HCT116 (cell line): ENCODE measurements at regions not wholly inside any gene's neighbourhood (a gene's known extent, or its start where the extent isn't known, plus 50 kb on each side); places are given as distances from the start of the nearest gene placed in this dataset.

Experiments used
- ATAC-seq: fragments of 200-7000 bp; cut with Tn5 transposase; 2 replicates; pipeline ENCODE4 v1.9.1; 2020; ENCODE audit warnings: mild to moderate bottlenecking, moderate library complexity
- BruUV-seq: library from RNA; stranded (reverse); fragments of 400-500 nt; replicated peaks from 2 replicates; lab custom pipeline; 2021; lab: Mats Ljungman, UMichigan
- CTCF ChIA-PET: fragments of 300-600 bp; sonication (Branson Sonifier 250); formaldehyde crosslinking; loops from one replicate; lab custom pipeline; 2021; ENCODE audit warnings: antibody characterized with exemption; lab: Charles Lee
- POLR2A ChIA-PET: fragments of 300-600, 350-600 bp; sonication (Branson Sonifier 250); formaldehyde crosslinking; loops from one replicate; lab custom pipeline; 2021; ENCODE audit warnings: antibody characterized with exemption; lab: Charles Lee
- RAD21 ChIA-PET, 2 experiments: fragments of 300-600 bp; sonication (Branson Sonifier 250); formaldehyde crosslinking; loops; one replicate each; lab custom pipeline; 2023; ENCODE audit warnings: low total read pairs in 2 of 2; ENCODE audit not compliant: uncharacterized antibody in 2 of 2, unreplicated experiment in 2 of 2, low non-redundant PET in 1 of 2; lab: Charles Lee
- DNase-seq: peaks from one replicate; pipeline ENCODE4 v3.0.0-alpha.2; 2010; ENCODE audit warnings: low read depth, low spot score
- H2AFZ ChIP-seq: fragments of 200-600 bp; shearing (Covaris generic), sonication (generic); 2 replicates; pipeline ENCODE4 v1.6.1; 2017; ENCODE audit warnings: low read depth, mixed run types, mixed read lengths, antibody characterized with exemption, low read length; ENCODE audit not compliant: poor library complexity, severe bottlenecking
- H3K27ac ChIP-seq: 2 replicates; pipeline ENCODE4 v1.5.1; 2012; ENCODE audit warnings: low read depth, low read length
- H3K27me3 ChIP-seq: fragments of 200-600 bp; sonication (generic); 2 replicates; pipeline ENCODE4 v1.6.1; 2016; ENCODE audit warnings: mixed run types, low read length, mixed read lengths; ENCODE audit not compliant: insufficient read depth
- H3K36me3 ChIP-seq, 2 experiments: fragments of 200-500 bp in 1 of 2; fragments of 200-600 bp in 1 of 2; sonication (Bioruptor generic) in 1 of 2; sonication (generic) in 1 of 2; 2 replicates each; pipeline versions ENCODE4 v1.5.1 to v1.6.1; 2014 to 2016; ENCODE audit warnings: low read length in 2 of 2, inconsistent platforms in 1 of 2, mixed read lengths in 1 of 2, mixed run types in 1 of 2; ENCODE audit not compliant: insufficient read depth in 2 of 2, control insufficient read depth in 1 of 2
- H3K4me1 ChIP-seq, 2 experiments: fragments of 200-600 bp in 1 of 2; sonication (generic) in 1 of 2; 2 replicates each; pipeline versions ENCODE4 v1.5.1 to v1.6.1; 2012 to 2017; ENCODE audit warnings: low read length in 2 of 2, inconsistent platforms in 1 of 2, mild to moderate bottlenecking in 1 of 2, mixed read lengths in 1 of 2, mixed run types in 1 of 2, moderate library complexity in 1 of 2; ENCODE audit not compliant: insufficient read depth in 2 of 2, control insufficient read depth in 1 of 2
- H3K4me2 ChIP-seq: fragments of 200-600 bp; sonication (generic); 2 replicates; pipeline ENCODE4 v1.6.1; 2017; ENCODE audit warnings: mixed run types, low read length, mixed read lengths
- H3K4me3 ChIP-seq, 2 experiments: fragments of 200-600 bp in 1 of 2; sonication (generic) in 1 of 2; replicated peaks in 1 of 2; 2 replicates each; pipeline ENCODE4 v1.5.1; 2011 to 2016; ENCODE audit warnings: low read length in 2 of 2, control low read depth in 1 of 2, low read depth in 1 of 2, mild to moderate bottlenecking in 1 of 2, mixed read lengths in 1 of 2, mixed run types in 1 of 2
- H3K79me2 ChIP-seq: fragments of 200-600 bp; sonication (generic); 2 replicates; pipeline ENCODE4 v1.6.1; 2017; ENCODE audit warnings: mild to moderate bottlenecking, mixed run types, low read length, moderate library complexity, mixed read lengths; ENCODE audit not compliant: insufficient read depth
- H3K9ac ChIP-seq: fragments of 200-600 bp; sonication (generic); 2 replicates; pipeline ENCODE4 v1.6.1; 2016; ENCODE audit warnings: low read length, mixed read lengths
- H3K9me2 ChIP-seq: fragments of 200-600 bp; sonication (generic), shearing (Covaris generic); 2 replicates; pipeline ENCODE4 v1.6.1; 2017; ENCODE audit warnings: mixed run types, mild to moderate bottlenecking, moderate library complexity; ENCODE audit not compliant: insufficient read depth
- H3K9me3 ChIP-seq, 2 experiments: fragments of 200-500 bp in 1 of 2; fragments of 200-600 bp in 1 of 2; sonication (Bioruptor generic) in 1 of 2; sonication (generic) in 1 of 2; 2 replicates each; pipeline ENCODE4 v1.6.1; 2014 to 2017; ENCODE audit warnings: low read length in 2 of 2, mixed read lengths in 2 of 2, inconsistent platforms in 1 of 2, low read depth in 1 of 2, mild to moderate bottlenecking in 1 of 2, mixed run types in 1 of 2, moderate library complexity in 1 of 2; ENCODE audit not compliant: control insufficient read depth in 1 of 2, insufficient read depth in 1 of 2
- H4K20me1 ChIP-seq: fragments of 200-600 bp; sonication (generic), shearing (Covaris generic); 2 replicates; pipeline ENCODE4 v1.6.1; 2017; ENCODE audit warnings: mixed run types, mild to moderate bottlenecking, moderate library complexity; ENCODE audit not compliant: insufficient read depth
- CBX3 ChIP-seq: IDR thresholded peaks from 2 replicates; pipeline ENCODE4 v1.6.1; 2012; ENCODE audit warnings: low read depth
- EGR1 ChIP-seq: IDR thresholded peaks from 2 replicates; pipeline ENCODE4 v1.6.1; 2012; ENCODE audit warnings: low read depth
- ELF1 ChIP-seq: IDR thresholded peaks from 2 replicates; pipeline ENCODE4 v1.6.1; 2012; ENCODE audit warnings: low read depth, borderline replicate concordance
- EZH2 ChIP-seq: fragments of 200-600 bp; sonication (generic); IDR thresholded peaks from 2 replicates; pipeline ENCODE4 v1.6.1; 2017; ENCODE audit warnings: antibody characterized with exemption, mixed run types
- EZH2phosphoT487 ChIP-seq: fragments of 200-600 bp; IDR thresholded peaks from 2 replicates; pipeline ENCODE4 v1.6.1; 2018; ENCODE audit warnings: antibody characterized with exemption, borderline replicate concordance
- JUND ChIP-seq: IDR thresholded peaks from 2 replicates; pipeline ENCODE4 v1.6.1; 2012
- POLR2A ChIP-seq: IDR thresholded peaks from 2 replicates; pipeline ENCODE4 v1.7.0; 2011; ENCODE audit warnings: borderline replicate concordance; ENCODE audit not compliant: insufficient read depth, insufficient read length; ENCODE audit errors: extremely low read depth
- POLR2AphosphoS5 ChIP-seq: IDR thresholded peaks from 2 replicates; pipeline ENCODE4 v1.6.1; 2011; ENCODE audit warnings: mild to moderate bottlenecking, low read depth, low read length, moderate library complexity
- RAD21 ChIP-seq: IDR thresholded peaks from 2 replicates; pipeline ENCODE4 v1.6.1; 2012; ENCODE audit warnings: low read depth, mild to moderate bottlenecking
- SP1 ChIP-seq: IDR thresholded peaks from 2 replicates; pipeline ENCODE4 v1.6.1; 2012; ENCODE audit warnings: low read depth
- SRF ChIP-seq: IDR thresholded peaks from 2 replicates; pipeline ENCODE4 v1.6.1; 2012; ENCODE audit warnings: low read depth
- YY1 ChIP-seq: IDR thresholded peaks from 2 replicates; pipeline ENCODE4 v1.6.1; 2011; ENCODE audit warnings: low read length, low read depth, moderate library complexity, mild to moderate bottlenecking; ENCODE audit not compliant: insufficient replicate concordance; ENCODE audit errors: extremely low read depth
- ZBTB33 ChIP-seq: IDR thresholded peaks from 2 replicates; pipeline ENCODE4 v1.6.1; 2011; ENCODE audit warnings: mild to moderate bottlenecking, low read length, moderate library complexity; ENCODE audit not compliant: insufficient replicate concordance; ENCODE audit errors: extremely low read depth
- ZFX ChIP-seq: fragments of 450-650 bp; IDR thresholded peaks from 2 replicates; pipeline ENCODE4 v1.6.1; 2017
- ZNF274 ChIP-seq: fragments of 200-500 bp; sonication (Bioruptor generic); IDR thresholded peaks from 2 replicates; pipeline ENCODE4 v1.6.1; 2014; ENCODE audit warnings: mild to moderate bottlenecking, low read depth, low read length, inconsistent platforms
- intact Hi-C: fragments of 100-400 bp; cut with micrococcal nuclease; formaldehyde crosslinking; loops from 2 replicates; pipeline ENCODE4 v1.10.0; 2022
- TF ChIP-seq, protein P1 (sequence below): IDR thresholded peaks from 2 replicates; pipeline ENCODE4 v1.6.1; 2012; ENCODE audit warnings: low read depth
- TF ChIP-seq, protein P2 (sequence below), 3 experiments: fragments of 200-600 bp in 1 of 3; sonication (generic) in 1 of 3; IDR thresholded peaks in 2 of 3; conservative IDR thresholded peaks in 1 of 3; 2 replicates each; pipeline ENCODE4 v1.5.1; 2012 to 2017; ENCODE audit warnings: low read depth in 2 of 3, low read length in 2 of 3, antibody characterized with exemption in 1 of 3, borderline replicate concordance in 1 of 3, control low read depth in 1 of 3, mild to moderate bottlenecking in 1 of 3, mixed read lengths in 1 of 3, mixed run types in 1 of 3, moderate library complexity in 1 of 3; ENCODE audit not compliant: insufficient read depth in 1 of 3

- H3K79me2 ChIP-seq, result no peaks in the 10 kb centered on the region
- H3K4me1 ChIP-seq, result no peaks in the 10 kb centered on the region
- H3K9me3 ChIP-seq, result no peaks in the 10 kb centered on the region
- no peaks in the 10 kb centered on the region for H3K9me2 ChIP-seq
- no peak overlapping the region for H3K9ac ChIP-seq
- no peak overlapping the region for H3K4me2 ChIP-seq
- H3K36me3 ChIP-seq, result no peaks in the 10 kb centered on the region
- no peak for TF ChIP-seq SP1
- TF ChIP-seq EGR1, result no peak
- no peak for TF ChIP-seq POLR2A
- no peak for TF ChIP-seq SRF
- no peak for TF ChIP-seq EZH2
- TF ChIP-seq POLR2AphosphoS5, result no peak
- no peak for TF ChIP-seq ZNF274
- no peak for TF ChIP-seq CBX3
- no peak for TF ChIP-seq ZFX
- no peak for TF ChIP-seq EZH2phosphoT487
- no peak for TF ChIP-seq RAD21
- no peak for TF ChIP-seq ELF1
- TF ChIP-seq, protein P1, sequence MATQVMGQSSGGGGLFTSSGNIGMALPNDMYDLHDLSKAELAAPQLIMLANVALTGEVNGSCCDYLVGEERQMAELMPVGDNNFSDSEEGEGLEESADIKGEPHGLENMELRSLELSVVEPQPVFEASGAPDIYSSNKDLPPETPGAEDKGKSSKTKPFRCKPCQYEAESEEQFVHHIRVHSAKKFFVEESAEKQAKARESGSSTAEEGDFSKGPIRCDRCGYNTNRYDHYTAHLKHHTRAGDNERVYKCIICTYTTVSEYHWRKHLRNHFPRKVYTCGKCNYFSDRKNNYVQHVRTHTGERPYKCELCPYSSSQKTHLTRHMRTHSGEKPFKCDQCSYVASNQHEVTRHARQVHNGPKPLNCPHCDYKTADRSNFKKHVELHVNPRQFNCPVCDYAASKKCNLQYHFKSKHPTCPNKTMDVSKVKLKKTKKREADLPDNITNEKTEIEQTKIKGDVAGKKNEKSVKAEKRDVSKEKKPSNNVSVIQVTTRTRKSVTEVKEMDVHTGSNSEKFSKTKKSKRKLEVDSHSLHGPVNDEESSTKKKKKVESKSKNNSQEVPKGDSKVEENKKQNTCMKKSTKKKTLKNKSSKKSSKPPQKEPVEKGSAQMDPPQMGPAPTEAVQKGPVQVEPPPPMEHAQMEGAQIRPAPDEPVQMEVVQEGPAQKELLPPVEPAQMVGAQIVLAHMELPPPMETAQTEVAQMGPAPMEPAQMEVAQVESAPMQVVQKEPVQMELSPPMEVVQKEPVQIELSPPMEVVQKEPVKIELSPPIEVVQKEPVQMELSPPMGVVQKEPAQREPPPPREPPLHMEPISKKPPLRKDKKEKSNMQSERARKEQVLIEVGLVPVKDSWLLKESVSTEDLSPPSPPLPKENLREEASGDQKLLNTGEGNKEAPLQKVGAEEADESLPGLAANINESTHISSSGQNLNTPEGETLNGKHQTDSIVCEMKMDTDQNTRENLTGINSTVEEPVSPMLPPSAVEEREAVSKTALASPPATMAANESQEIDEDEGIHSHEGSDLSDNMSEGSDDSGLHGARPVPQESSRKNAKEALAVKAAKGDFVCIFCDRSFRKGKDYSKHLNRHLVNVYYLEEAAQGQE, result no peak
- TF ChIP-seq, protein P2, sequence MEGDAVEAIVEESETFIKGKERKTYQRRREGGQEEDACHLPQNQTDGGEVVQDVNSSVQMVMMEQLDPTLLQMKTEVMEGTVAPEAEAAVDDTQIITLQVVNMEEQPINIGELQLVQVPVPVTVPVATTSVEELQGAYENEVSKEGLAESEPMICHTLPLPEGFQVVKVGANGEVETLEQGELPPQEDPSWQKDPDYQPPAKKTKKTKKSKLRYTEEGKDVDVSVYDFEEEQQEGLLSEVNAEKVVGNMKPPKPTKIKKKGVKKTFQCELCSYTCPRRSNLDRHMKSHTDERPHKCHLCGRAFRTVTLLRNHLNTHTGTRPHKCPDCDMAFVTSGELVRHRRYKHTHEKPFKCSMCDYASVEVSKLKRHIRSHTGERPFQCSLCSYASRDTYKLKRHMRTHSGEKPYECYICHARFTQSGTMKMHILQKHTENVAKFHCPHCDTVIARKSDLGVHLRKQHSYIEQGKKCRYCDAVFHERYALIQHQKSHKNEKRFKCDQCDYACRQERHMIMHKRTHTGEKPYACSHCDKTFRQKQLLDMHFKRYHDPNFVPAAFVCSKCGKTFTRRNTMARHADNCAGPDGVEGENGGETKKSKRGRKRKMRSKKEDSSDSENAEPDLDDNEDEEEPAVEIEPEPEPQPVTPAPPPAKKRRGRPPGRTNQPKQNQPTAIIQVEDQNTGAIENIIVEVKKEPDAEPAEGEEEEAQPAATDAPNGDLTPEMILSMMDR (IDR thresholded peaks at IDR 0.05 in 2 of 3, conservative IDR thresholded peaks at IDR 0.05 in 1 of 3; ENCODE audit: borderline replicate concordance in 1 of 3, insufficient read depth in 1 of 3, low read depth in 2 of 3, low read length in 2 of 3), result no peak
- no peak for TF ChIP-seq ZBTB33
- no peak for TF ChIP-seq YY1
- no peak for TF ChIP-seq JUND
- ChIA-PET POLR2A (no interaction called here), RAD21 (no interaction called here), CTCF (no interaction called here)
- H2AFZ ChIP-seq, result no peak overlapping the region
- H3K4me3 ChIP-seq, result no peak overlapping the region
- DNase-seq, result no peak
- ATAC-seq, result no peak
- 0 out of 2 replicates have a peak, but pooled peaks cover 3% of the 10 kb centered on the region for H3K27me3 ChIP-seq
- no peak overlapping the region for H3K27ac ChIP-seq
- H4K20me1 ChIP-seq, result no peaks in the 10 kb centered on the region
- no TSS peak for BruUV-seq
- intact Hi-C loops, result no loop called here
Observed at GRCh38 chr2:36032046-36032445, 323.5 kb upstream of the CRIM1 start.
